Heart left ventricle (tissue), 13 donors: ENCODE measurements at regions not wholly inside any gene's neighbourhood (a gene's known extent, or its start where the extent isn't known, plus 50 kb on each side); places are given as distances from the start of the nearest gene placed in this dataset.

Source experiments
- CTCF ChIP-seq, 12 donors: fragments of 200-600 bp; sonication (generic) in 4 of 12; IDR thresholded peaks; one replicate each; pipeline versions ENCODE4 v1.5.0 to v1.8.0; 2018 to 2022; ENCODE audit warnings: antibody characterized with exemption in 12 of 12, mild to moderate bottlenecking in 5 of 12
- POLR2A ChIP-seq, 2 donors: fragments of 450-650 bp; IDR thresholded peaks; one replicate each; pipeline ENCODE4 v1.6.1; 2017; ENCODE audit warnings: antibody characterized with exemption in 2 of 2, mild to moderate bottlenecking in 2 of 2, moderate library complexity in 2 of 2
- donor health status: ischemic (EF 13 %, LVEDD 7.1; RV severe dilation, severe dysfunction).
- donor health status: DM: no; HTN: yes; CAD: no.
- donor health status: DM: no; HTN: no; CAD: no.
- donor health status: ischemic (EF 25% LVEDD 6.9; RV normal size, moderate dysfunction).
- donor health status: ischemic (EF 25% LVEDD 5.7; RV mildly dilated, moderate dysfunction).
- donor health status: ischemic (EF 35%, LVEDD 5.7; RV mildly dilated, moderate dysfunction).
- donor health status: nonischemic (EF 11% LVEDD 7.7; RV severe dilation, severe dysfunction).
- donor health status: DM: yes; HTN: yes; CAD: no.
- donor health status: PGD.
- donor health status: ischemic (EF 29% LVEDD 5.4; RV normal size, mild dysfunction).
- donor health status: nonischemic (EF 23%, LVEDD 6.1; RV moderate dilation, normal function).

GRCh38 chr17:14750866-14751265, 450.0 kb downstream of the HS3ST3B1 start:
- TF ChIP-seq CTCF (IDR thresholded peaks at IDR 0.05) (no peak), POLR2A (IDR thresholded peaks at IDR 0.05) (no peak)
